GM19238 (cell line): ENCODE measurements at regions not wholly inside any gene's neighbourhood (a gene's known extent, or its start where the extent isn't known, plus 50 kb on each side); places are given as distances from the start of the nearest gene placed in this dataset.

Experiments used
- DNase-seq: peaks from one replicate; pipeline ENCODE4 v3.0.0; 2011; ENCODE audit warnings: low spot score; ENCODE audit not compliant: insufficient read length

DNA sequence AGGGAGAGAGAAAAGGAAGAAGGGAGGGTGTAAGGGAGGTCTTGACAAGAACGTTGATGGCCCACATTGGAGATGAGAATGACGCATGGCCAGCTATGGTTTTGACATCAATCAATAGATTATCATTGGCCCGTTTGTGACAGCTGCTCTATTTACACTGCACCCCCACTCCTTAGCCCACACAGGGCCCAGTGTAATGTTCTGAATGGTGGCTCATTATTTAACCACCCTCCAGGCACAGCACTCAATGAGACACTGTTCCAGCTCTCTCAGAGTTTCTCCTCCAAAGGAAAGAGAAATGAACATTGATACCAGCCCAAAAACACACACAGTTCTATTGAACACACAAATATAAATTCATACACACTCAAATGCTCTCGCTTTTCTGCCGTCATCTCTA, 173.0 kb upstream of the IPO5 start:
- DNase-seq, result no peak

DNA sequence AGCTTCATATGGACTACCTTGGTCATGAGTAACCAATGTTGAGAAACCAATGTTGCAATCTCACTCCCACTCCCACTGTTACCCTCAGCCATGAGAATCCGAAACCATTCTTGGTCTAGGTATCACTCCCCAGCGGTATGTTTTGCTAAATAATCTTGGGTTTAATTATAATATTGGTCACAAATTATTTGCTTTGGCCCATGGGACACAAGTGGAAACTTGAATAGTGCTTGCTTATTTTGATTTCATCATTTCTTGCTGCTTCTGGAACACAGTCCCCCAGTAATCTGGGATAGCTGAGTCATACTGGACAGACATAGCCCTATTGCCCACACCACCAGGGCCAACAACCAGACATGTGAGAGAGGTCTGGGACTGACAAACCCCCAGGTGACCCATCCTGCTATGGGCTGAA, 171.6 kb upstream of the IPO5 start:
- DNase-seq, result no peak

- no peak for DNase-seq
Observed at GRCh38 chr13:97786510-97786909, 167.0 kb upstream of the IPO5 start.

GRCh38 chr13:97797553-97797952, 155.9 kb upstream of the IPO5 start:
- DNase-seq, result no peak

DNA sequence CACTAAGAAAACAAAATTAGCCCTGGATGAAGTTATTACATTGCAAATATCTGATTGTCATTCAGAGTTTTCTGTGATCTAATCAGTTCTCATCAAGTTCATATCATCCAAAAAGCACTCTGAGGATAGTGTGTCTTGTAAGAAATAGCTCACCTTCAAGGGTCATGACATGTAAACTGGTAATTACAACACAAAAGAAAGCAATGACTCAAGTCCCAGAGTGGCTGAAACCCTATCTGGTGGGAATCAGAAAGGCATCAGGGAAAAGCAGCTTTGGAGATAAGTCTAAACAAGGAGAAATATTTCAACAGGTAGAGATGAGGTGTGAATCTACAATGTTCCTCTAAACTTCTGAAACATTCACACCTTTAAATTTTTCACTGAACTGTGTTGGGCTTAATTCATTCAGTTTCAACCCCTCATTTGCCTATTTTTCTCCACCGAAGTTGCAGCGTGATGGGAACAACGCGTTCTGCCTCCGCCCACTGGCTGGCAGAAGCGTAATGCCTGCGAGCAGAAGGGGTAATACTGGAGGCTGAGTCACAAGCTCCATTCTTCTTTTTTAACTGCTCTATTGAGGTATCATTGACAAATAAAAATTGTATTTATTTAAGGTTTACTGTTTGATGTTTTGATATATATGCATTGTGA, 155.2 kb upstream of the IPO5 start:
- no peak for DNase-seq

DNA sequence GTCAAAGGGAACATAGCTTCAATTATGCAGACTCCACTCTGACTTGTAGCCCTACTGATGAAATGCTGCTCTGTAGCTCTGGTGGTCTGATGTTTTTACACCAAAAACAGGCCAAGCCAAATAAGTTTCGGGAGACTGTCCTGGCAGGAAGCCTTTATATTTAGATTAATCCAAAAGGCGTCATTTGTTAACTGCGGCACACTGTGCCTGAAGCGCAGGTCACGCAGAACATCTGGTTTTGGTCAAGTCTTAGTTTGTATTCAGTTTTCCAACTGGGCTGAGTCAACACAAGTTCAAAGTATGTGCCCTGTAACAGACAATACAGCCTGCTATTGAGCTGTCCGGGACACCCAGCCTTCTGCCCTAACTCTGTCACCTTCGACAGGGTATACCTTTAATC, 154.6 kb upstream of the IPO5 start:
- no peak for DNase-seq

- no peak for DNase-seq
Observed at GRCh38 chr13:97802213-97802612, 151.3 kb upstream of the IPO5 start.

DNA sequence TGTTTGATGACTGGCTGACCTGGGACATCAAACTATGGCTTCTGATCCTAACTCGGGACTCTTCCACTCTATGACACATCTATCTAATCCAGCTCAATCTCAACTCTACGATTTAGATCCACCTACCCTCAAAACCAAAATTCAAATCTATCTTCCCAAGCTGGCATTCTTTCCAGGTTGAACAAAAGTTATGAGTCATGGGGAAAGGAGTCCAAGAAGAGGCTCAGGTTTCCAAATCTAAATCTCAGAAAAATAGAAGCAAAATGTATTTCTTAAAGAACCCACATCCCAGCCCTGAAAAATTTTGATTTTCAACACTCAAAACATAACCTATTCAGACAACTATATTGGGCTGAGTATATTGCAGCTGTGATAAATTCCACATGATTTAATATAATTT, 143.9 kb upstream of the IPO5 start:
- no peak for DNase-seq

- DNase-seq, result no peak
Observed at GRCh38 chr13:97810152-97810551, 143.3 kb upstream of the IPO5 start.

- DNase-seq, result no peak
Observed at GRCh38 chr13:97822377-97822776, 131.1 kb upstream of the IPO5 start.

DNA sequence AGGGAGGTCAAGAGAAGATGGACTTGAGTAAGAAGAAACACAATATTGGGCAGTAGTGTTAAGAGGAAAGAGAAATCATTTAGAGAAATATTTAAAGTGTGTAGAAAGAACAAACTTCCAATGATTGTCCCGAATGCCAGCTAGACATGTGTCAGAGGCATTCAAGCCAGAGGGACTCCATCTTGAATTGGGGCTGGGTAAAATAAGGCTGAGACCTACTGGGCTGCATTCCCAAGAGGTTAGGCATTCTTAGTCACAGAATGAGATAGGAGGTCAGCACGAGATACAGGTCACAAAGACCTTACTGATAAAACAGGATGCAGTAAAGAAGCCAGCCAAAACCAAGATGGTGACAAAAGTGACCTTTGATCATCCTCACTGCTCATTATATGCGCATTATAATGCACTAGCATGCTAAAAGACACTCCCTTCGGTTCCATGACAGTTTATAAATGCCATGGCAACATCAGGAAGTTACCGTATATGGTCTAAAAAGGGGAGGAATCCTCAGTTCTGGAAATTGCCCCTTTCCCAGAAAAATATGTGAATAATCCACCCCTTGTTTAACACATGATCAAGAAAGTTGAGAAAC, 127.0 kb upstream of the IPO5 start:
- no peak for DNase-seq

DNA sequence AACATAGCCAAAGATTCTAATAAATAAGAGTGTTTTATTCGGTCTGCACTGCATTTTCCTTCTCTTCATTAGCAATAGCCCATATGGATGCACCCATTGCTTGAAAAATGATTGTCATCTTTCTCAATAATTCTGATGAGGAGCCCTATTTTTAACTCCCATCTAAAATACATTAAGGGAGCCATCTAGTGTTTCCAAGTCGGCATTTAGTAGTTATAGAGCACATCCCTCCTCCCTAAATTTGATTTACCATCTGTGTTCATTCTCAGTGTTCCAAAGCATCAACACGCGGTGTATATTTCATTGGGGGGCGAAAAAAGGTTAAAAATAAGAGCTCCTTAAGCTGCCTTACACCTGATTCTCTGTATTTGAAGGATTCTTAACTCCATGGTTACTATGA, 119.2 kb upstream of the IPO5 start:
- no peak for DNase-seq

GRCh38 chr13:97843189-97843588, 110.3 kb upstream of the IPO5 start:
- DNase-seq, result no peak

DNA sequence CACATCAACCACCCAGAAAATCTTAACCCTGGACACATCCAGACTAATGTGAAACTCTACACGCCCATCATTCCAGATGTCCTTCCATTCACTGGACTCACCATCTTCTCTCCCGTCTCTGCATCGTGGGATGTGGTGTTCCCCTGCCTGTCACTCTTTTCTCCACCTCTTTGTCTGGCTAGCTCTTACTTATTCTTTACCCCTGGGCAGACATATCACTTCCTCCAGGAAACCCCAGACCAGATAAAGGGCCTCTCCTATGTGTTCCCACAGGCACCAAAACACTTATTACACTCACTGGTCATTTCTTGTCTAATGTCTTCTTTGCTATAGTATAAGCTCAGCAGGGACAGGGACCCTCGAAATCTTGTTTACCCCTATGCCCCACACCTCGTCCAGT, 109.3 kb upstream of the IPO5 start:
- no peak for DNase-seq

DNA sequence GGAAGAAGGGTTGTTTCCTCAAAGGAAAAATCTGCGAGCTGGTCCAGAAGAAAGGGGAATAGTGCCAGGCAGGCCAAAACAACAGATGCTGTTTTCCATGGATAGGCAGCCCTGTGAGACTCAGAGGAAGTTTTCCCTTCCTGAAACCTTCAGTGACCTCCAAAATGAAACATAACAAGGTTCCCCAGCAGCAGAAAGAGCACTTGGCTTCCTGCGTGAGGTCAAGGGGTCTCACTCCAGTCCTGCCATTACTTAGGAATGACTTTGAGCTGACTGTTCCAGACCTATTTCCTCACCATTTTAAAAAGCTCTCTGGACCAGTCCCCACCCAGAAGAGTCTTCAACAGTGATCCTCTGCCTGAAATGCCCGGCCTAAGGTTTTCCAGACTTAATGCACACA, 104.6 kb upstream of the IPO5 start:
- no peak for DNase-seq

- no peak for DNase-seq
Observed at GRCh38 chr13:97849305-97849704, 104.2 kb upstream of the IPO5 start.

GRCh38 chr13:97851269-97851668, 102.2 kb upstream of the IPO5 start:
- no peak for DNase-seq

DNA sequence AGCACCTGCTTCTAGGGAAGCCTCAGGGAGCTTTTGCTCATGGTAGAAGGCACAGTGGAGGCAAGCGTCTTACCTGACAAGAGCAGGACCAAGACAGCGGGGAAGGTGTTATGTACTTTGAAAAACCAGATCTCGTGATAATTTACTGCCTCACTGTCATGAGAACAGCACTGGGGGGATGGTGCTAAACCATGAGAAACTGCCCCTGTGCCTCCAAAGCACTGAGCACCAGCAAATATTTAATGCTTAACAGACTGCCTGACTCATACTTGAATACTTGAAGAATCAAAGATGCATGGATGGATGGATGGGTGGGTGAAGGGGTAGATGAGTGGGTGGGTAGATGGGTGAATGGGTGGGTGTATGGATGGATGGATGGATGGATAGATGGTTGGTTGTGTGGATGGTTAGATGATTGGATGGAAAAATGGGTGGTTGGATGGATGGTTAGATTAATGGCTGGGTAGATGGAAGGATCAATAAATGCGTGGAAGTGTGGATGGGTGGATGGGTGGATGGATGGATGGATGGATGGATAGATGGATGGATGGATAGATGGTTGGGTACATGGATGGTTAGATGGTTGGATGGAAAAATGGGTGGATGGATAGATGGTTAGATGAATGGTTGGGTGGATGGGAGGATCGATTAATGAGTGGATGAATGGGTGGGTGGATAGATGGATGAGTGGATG, 101.1 kb upstream of the IPO5 start:
- DNase-seq, result no peak

- no peak for DNase-seq
Observed at GRCh38 chr13:97853550-97853949, 99.9 kb upstream of the IPO5 start.

DNA sequence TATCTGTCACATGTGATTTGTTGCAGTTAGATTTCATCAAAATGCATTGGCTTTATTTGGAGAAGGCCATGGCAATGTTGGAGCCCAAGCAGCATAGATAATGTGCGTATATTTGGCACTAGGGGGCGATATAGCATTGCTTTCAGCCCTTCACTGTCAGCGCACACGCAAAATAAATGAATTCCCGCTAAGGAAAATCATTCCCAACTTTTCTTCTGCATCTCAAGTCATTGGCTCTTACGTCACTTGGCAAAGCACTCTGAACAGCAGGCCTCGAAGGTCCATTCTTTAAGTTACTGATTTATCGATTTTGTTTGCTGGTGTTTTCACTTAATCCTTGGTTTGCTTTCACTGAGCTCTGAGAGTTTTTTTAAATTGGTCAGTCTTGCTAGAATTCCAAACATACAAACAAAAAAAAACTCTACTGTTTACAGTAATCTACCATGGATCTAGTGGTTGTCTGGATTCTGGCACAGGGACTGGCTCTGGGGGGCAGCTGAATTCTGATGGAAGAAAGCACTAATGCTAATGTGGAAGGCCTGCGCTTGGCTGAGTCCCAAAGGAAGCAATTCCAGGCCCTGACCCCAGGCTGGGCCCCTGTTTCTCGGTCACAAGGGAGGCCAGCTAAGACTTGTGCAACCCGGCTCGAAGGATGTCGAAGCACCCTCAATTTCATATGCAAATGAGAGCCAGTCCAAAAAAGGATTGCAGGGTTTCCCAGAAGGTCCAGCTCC, 97.7 kb upstream of the IPO5 start:
- no peak for DNase-seq

DNA sequence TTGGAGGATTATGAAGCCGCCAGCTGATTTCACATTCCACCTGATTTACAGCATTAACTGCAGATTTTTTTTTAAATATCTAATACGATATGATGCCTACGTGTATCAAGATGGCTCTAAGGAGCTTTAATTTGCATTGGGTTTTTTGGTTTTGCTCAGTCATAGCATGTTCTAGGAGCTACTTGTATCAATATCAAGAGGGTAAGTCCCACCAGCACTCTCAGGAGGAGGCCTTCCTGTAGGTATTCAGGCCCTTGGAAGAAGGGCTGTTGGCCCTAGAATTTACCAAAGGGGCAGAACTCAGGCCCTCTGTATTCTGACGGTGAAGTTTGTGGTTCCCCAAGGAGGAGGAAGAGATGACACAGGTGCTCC, 97.2 kb upstream of the IPO5 start:
- DNase-seq, result no peak

GRCh38 chr13:97858161-97858560, 95.3 kb upstream of the IPO5 start:
- no peak for DNase-seq
